HEK293T (cell line): ENCODE measurements at regions not wholly inside any gene's neighbourhood (a gene's known extent, or its start where the extent isn't known, plus 50 kb on each side); places are given as distances from the start of the nearest gene placed in this dataset.

ENCODE experiments used
- CTBP1 ChIP-seq: fragments of 450-650 bp; IDR thresholded peaks from 2 replicates; pipeline ENCODE4 v1.6.1; 2016; ENCODE audit warnings: borderline replicate concordance
- ELF4 ChIP-seq: fragments of 450-650 bp; IDR thresholded peaks from 2 replicates; pipeline ENCODE4 v1.6.1; 2017; ENCODE audit warnings: antibody characterized with exemption
- FOXM1 ChIP-seq: fragments of 450-650 bp; IDR thresholded peaks from 2 replicates; pipeline ENCODE4 v1.6.1; 2017; ENCODE audit warnings: mild to moderate bottlenecking, borderline replicate concordance
- NFRKB ChIP-seq: fragments of 450-650 bp; IDR thresholded peaks from 2 replicates; pipeline ENCODE4 v1.6.1; 2016; ENCODE audit warnings: mild to moderate bottlenecking, moderate library complexity
- SP1 ChIP-seq: fragments of 450-650 bp; IDR thresholded peaks from 2 replicates; pipeline ENCODE4 v1.6.1; 2017
- SUZ12 ChIP-seq: fragments of 450-650 bp; IDR thresholded peaks from 2 replicates; pipeline ENCODE4 v1.6.1; 2016; ENCODE audit warnings: mild to moderate bottlenecking
- TARDBP ChIP-seq: fragments of 450-650 bp; IDR thresholded peaks from 2 replicates; pipeline ENCODE4 v1.6.1; 2016

GRCh38 chr11:39975091-39975490 lies 1484.4 kb downstream of the LRRC4C start:
- no peak for TF ChIP-seq CTBP1
- TF ChIP-seq TARDBP, result no peak
- no peak for TF ChIP-seq SP1
- TF ChIP-seq SUZ12, result no peak
- no peak for TF ChIP-seq FOXM1
- TF ChIP-seq NFRKB, result no peak
- no peak for TF ChIP-seq ELF4
